CD4-positive, alpha-beta T cell (primary cell): ENCODE measurements at regions not wholly inside any gene's neighbourhood (a gene's known extent, or its start where the extent isn't known, plus 50 kb on each side); places are given as distances from the start of the nearest gene placed in this dataset.

ENCODE experiments used
- ATAC-seq: fragments of 200-7000 bp; cut with Tn5 transposase; one replicate; pipeline ENCODE4 v1.10.0; 2022; ENCODE audit warnings: mild to moderate bottlenecking; ENCODE audit not compliant: poor library complexity
- CTCF ChIA-PET: fragments of 350-600 bp; sonication (Branson Sonifier 250); formaldehyde crosslinking; loops from one replicate; lab custom pipeline; 2021; ENCODE audit warnings: antibody characterized with exemption, inconsistent platforms; lab: Charles Lee
- POLR2A ChIA-PET: fragments of 350-600 bp; sonication (Branson Sonifier 250); formaldehyde crosslinking; loops from one replicate; lab custom pipeline; 2021; ENCODE audit warnings: antibody characterized with exemption, inconsistent platforms; lab: Charles Lee
- DNase-seq, 14 experiments: peaks; one replicate each; pipeline ENCODE4 v3.0.0-alpha.2; 2013 to 2020; ENCODE audit warnings: mixed read lengths in 2 of 14
- H3K27ac ChIP-seq, 2 donors: one replicate each; pipeline versions ENCODE4 v1.5.1 to v1.7.0; 2013; ENCODE audit warnings: low read length in 2 of 2, low read depth in 1 of 2, mild to moderate bottlenecking in 1 of 2
- H3K27me3 ChIP-seq, 2 experiments: 1 replicate in 1 of 2; 2 replicates in 1 of 2; pipeline versions ENCODE4 v1.6.1 to v1.7.0; 2013; ENCODE audit warnings: low read length in 2 of 2, control low read depth in 1 of 2, mild to moderate bottlenecking in 1 of 2, moderate library complexity in 1 of 2; ENCODE audit not compliant: insufficient read depth in 2 of 2, control insufficient read depth in 1 of 2
- H3K36me3 ChIP-seq: one replicate; pipeline ENCODE4 v1.6.1; 2013; ENCODE audit warnings: low read length, control low read depth; ENCODE audit not compliant: insufficient read depth
- H3K4me1 ChIP-seq: one replicate; pipeline ENCODE4 v1.6.1; 2013; ENCODE audit warnings: low read length, control low read depth; ENCODE audit not compliant: insufficient read depth
- H3K4me3 ChIP-seq: one replicate; pipeline ENCODE4 v1.5.1; 2013; ENCODE audit warnings: mild to moderate bottlenecking, low read length, moderate library complexity
- H3K9me3 ChIP-seq, 2 experiments: 1 replicate in 1 of 2; 2 replicates in 1 of 2; pipeline versions ENCODE4 v1.6.1 to v1.7.0; 2013; ENCODE audit warnings: low read length in 2 of 2, mild to moderate bottlenecking in 2 of 2, control low read depth in 1 of 2, moderate library complexity in 1 of 2; ENCODE audit not compliant: control insufficient read depth in 1 of 2, insufficient read depth in 1 of 2
- H3K27ac Mint-ChIP-seq: one replicate; pipeline ENCODE4 v1.8.0; 2020; ENCODE audit warnings: mixed read lengths
- H3K27me3 Mint-ChIP-seq: one replicate; pipeline ENCODE4 v1.8.0; 2021; ENCODE audit warnings: mixed read lengths
- H3K36me3 Mint-ChIP-seq: one replicate; pipeline ENCODE4 v1.8.0; 2021; ENCODE audit warnings: low read depth, mixed read lengths
- H3K4me1 Mint-ChIP-seq: one replicate; pipeline ENCODE4 v1.8.0; 2021; ENCODE audit warnings: low read depth, mixed read lengths
- H3K4me3 Mint-ChIP-seq: one replicate; pipeline ENCODE4 v1.8.0; 2020; ENCODE audit warnings: mild to moderate bottlenecking, mixed read lengths
- H3K9me3 Mint-ChIP-seq: one replicate; pipeline ENCODE4 v1.8.0; 2020; ENCODE audit warnings: mixed read lengths
- intact Hi-C, 2 experiments: fragments of 100-400 bp; cut with DNase I in 1 of 2; cut with micrococcal nuclease in 1 of 2; formaldehyde crosslinking; loops; one replicate each; pipeline versions ENCODE4 v1.15.1 to v1.9.0; 2023 to 2025; cut with DNase I, micrococcal nuclease
- TF ChIP-seq, protein P1 (sequence below): fragments of 200-600 bp; IDR thresholded peaks from one replicate; pipeline ENCODE4 v1.8.0; 2022; ENCODE audit warnings: antibody characterized with exemption, mild to moderate bottlenecking

DNA sequence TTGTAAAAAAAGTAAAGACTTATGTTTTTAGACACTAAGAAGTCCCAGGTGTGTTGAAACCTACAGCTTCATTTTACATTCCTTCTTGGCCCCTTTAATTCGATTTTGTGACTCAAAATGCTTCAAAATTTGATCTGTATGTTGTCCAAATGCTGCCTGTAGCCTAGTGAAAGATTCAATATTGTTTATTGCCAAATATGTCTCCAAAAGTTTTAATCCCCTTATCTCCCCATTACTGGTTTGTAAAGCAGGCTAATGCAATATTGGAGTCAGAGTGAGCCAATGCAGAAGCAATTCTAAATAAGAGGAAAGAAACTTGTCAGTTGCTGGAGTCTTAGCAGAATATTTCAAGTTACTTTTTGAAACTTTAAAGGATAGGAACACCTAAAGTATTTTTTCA lies 287.0 kb upstream of the ZC3H15 start:
- Histone ChIP-seq H3K9me3 (no peaks in the 10 kb centered on the region), H3K4me3 (no peak overlapping the region), H3K27me3 (no peaks in the 10 kb centered on the region), H3K27ac (no peak overlapping the region), H3K4me1 (no peaks in the 10 kb centered on the region), H3K36me3 (no peaks in the 10 kb centered on the region)
- intact Hi-C loops = no loop called here
- Mint-ChIP-seq H3K27ac (no peak overlapping the region), H3K4me1 (no peaks in the 10 kb centered on the region), H3K4me3 (no peak overlapping the region), H3K27me3 (no peaks in the 10 kb centered on the region), H3K9me3 (no peaks in the 10 kb centered on the region), H3K36me3 (no peaks in the 10 kb centered on the region)
- TF ChIP-seq, protein P1, sequence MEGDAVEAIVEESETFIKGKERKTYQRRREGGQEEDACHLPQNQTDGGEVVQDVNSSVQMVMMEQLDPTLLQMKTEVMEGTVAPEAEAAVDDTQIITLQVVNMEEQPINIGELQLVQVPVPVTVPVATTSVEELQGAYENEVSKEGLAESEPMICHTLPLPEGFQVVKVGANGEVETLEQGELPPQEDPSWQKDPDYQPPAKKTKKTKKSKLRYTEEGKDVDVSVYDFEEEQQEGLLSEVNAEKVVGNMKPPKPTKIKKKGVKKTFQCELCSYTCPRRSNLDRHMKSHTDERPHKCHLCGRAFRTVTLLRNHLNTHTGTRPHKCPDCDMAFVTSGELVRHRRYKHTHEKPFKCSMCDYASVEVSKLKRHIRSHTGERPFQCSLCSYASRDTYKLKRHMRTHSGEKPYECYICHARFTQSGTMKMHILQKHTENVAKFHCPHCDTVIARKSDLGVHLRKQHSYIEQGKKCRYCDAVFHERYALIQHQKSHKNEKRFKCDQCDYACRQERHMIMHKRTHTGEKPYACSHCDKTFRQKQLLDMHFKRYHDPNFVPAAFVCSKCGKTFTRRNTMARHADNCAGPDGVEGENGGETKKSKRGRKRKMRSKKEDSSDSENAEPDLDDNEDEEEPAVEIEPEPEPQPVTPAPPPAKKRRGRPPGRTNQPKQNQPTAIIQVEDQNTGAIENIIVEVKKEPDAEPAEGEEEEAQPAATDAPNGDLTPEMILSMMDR = no peak
- ATAC-seq (no peak), DNase-seq (no peak)
- CTCF ChIA-PET = no interaction called here
- POLR2A ChIA-PET = no interaction called here

DNA sequence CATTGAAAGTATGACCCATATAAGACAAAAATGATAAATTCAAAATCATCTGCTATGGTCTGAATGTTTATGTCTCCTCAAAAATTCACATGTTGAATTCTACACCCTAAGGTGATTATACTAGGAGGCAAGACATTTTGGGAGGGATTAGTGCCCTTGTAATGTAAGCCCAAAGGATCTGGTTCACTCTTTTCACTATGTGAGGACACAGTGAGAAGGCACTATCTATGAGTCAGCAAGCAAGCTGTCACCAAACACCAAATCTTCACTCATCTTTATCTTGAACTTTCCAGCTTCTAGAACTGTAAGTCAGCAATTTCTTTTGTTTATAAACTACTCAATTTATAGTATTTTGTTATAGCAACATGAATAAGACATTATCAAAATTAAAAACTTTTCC lies 284.7 kb upstream of the ZC3H15 start:
- ATAC-seq = no peak
- H3K36me3 ChIP-seq = no peaks in the 10 kb centered on the region
- CTCF ChIA-PET = no interaction called here
- H3K9me3 Mint-ChIP-seq = no peaks in the 10 kb centered on the region
- no peak for DNase-seq
- H3K4me1 ChIP-seq = no peaks in the 10 kb centered on the region
- no peak overlapping the region for H3K27ac ChIP-seq
- no peak overlapping the region for H3K4me3 Mint-ChIP-seq
- intact Hi-C loops = no loop called here
- no peaks in the 10 kb centered on the region for H3K27me3 ChIP-seq
- H3K9me3 ChIP-seq = no peaks in the 10 kb centered on the region
- no peak overlapping the region for H3K4me3 ChIP-seq
- H3K4me1 Mint-ChIP-seq = no peaks in the 10 kb centered on the region
- H3K27ac Mint-ChIP-seq = no peak overlapping the region
- H3K27me3 Mint-ChIP-seq = no peaks in the 10 kb centered on the region
- H3K36me3 Mint-ChIP-seq = no peaks in the 10 kb centered on the region
- POLR2A ChIA-PET = no interaction called here
- TF ChIP-seq, protein P1 = no peak

DNA sequence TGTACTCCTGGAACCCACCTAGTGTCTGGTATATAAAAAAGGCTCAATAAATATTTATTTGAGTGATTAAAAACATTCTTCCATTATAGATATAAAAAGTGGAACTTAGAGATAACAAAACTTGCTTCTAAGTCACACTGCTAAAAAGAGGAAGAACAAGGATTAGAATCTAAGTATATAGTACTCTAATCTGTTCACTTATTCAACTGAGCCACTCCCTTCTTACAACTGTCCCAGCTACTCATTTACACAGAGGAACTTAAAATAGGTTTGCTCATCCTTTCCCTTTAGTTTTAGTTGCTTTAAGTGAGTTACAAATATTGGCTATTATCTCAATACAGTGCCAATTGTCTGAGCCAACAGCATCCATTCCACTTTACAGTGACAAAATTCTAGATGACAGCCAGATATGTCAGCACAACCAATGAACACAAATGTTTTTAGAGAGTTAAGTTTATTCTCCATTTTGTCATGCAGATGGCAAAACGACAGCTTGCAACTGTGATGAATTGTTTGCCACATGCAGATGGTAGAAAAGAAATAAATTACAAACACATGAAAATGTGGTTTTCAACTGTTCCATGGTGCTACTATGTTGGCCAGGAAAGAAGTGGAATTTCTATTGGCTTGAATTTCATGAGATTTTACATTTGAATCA lies 280.7 kb upstream of the ZC3H15 start:
- no peaks in the 10 kb centered on the region for H3K27me3 ChIP-seq
- Mint-ChIP-seq H3K36me3 (no peaks in the 10 kb centered on the region), H3K27me3 (no peaks in the 10 kb centered on the region), H3K4me1 (no peaks in the 10 kb centered on the region), H3K4me3 (no peak overlapping the region), H3K9me3 (no peaks in the 10 kb centered on the region), H3K27ac (no peak overlapping the region)
- no peak overlapping the region for H3K4me3 ChIP-seq
- intact Hi-C loops = no loop called here
- H3K9me3 ChIP-seq = no peaks in the 10 kb centered on the region
- TF ChIP-seq, protein P1 = no peak
- ATAC-seq (no peak), DNase-seq (no peak)
- POLR2A ChIA-PET = no interaction called here
- no peaks in the 10 kb centered on the region for H3K4me1 ChIP-seq
- H3K27ac ChIP-seq = no peak overlapping the region
- CTCF ChIA-PET = no interaction called here
- no peaks in the 10 kb centered on the region for H3K36me3 ChIP-seq
